Body of pancreas (tissue), 4 donors: ENCODE measurements at regions not wholly inside any gene's neighbourhood (a gene's known extent, or its start where the extent isn't known, plus 50 kb on each side); places are given as distances from the start of the nearest gene placed in this dataset.

Source experiments
- POLR2A ChIP-seq, 3 donors: fragments of 450-650 bp; IDR thresholded peaks; one replicate each; pipeline ENCODE4 v1.6.1; 2016; ENCODE audit warnings: antibody characterized with exemption in 3 of 3, mild to moderate bottlenecking in 2 of 3
- TF ChIP-seq, protein P1 (sequence below), 7 experiments: fragments of 450-650 bp in 4 of 7; fragments of 200-600 bp in 3 of 7; sonication (generic) in 3 of 7; IDR thresholded peaks; one replicate each; pipeline ENCODE4 v1.5.1; 2016 to 2019; ENCODE audit warnings: antibody characterized with exemption in 7 of 7

DNA sequence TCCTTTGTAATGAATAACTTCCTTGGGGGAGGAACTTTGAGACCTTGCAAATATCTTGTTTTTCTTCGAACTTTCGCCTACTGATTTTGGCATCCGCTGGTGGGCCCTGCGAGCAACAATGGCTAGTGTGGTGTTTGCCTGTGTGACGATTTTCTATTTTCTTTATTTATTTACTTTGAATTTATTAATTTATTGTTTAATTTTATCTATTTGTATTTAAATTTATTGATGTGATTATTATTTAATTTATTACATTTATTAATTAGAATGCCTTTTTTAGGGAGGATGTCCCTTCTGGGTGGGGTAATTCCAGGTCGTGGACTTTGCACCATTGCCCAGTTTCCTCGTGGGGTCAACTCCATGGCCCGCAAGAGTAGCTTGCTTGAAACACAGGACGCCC, 149.7 kb downstream of the ZNF664 start:
- TF ChIP-seq, protein P1, sequence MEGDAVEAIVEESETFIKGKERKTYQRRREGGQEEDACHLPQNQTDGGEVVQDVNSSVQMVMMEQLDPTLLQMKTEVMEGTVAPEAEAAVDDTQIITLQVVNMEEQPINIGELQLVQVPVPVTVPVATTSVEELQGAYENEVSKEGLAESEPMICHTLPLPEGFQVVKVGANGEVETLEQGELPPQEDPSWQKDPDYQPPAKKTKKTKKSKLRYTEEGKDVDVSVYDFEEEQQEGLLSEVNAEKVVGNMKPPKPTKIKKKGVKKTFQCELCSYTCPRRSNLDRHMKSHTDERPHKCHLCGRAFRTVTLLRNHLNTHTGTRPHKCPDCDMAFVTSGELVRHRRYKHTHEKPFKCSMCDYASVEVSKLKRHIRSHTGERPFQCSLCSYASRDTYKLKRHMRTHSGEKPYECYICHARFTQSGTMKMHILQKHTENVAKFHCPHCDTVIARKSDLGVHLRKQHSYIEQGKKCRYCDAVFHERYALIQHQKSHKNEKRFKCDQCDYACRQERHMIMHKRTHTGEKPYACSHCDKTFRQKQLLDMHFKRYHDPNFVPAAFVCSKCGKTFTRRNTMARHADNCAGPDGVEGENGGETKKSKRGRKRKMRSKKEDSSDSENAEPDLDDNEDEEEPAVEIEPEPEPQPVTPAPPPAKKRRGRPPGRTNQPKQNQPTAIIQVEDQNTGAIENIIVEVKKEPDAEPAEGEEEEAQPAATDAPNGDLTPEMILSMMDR (IDR thresholded peaks at IDR 0.05) = no peak
- no peak for TF ChIP-seq POLR2A (IDR thresholded peaks at IDR 0.05)
